ENCODE measurements at regions not wholly inside any gene's neighbourhood (a gene's known extent, or its start where the extent isn't known, plus 50 kb on each side); places are given as distances from the start of the nearest gene placed in this dataset.

GRCh38 chr2:52956118-52956517 is 811.5 kb upstream of the CHAC2 start:
- no peaks in the 10 kb centered on the region for H3K4me1 ChIP-seq
- H3K27me3 ChIP-seq, result no peaks in the 10 kb centered on the region
- no peak overlapping the region for H3K27ac ChIP-seq
- H3K9me3 ChIP-seq, result no peaks in the 10 kb centered on the region
- intact Hi-C loops (cut with DNase I), result no loop called here
- WGBS, 2 donors, result 84 to 89% methylated on average over 4 of the region's 4 CpGs
- H3K4me3 ChIP-seq, result no peak overlapping the region
- H3K36me3 ChIP-seq, result no peaks in the 10 kb centered on the region
- TF ChIP-seq EP300 (IDR thresholded peaks at IDR 0.05) (no peak), POLR2A (IDR thresholded peaks at IDR 0.05) (no peak), POLR2AphosphoS5 (IDR thresholded peaks at IDR 0.05) (no peak)
- TF ChIP-seq, protein P1, sequence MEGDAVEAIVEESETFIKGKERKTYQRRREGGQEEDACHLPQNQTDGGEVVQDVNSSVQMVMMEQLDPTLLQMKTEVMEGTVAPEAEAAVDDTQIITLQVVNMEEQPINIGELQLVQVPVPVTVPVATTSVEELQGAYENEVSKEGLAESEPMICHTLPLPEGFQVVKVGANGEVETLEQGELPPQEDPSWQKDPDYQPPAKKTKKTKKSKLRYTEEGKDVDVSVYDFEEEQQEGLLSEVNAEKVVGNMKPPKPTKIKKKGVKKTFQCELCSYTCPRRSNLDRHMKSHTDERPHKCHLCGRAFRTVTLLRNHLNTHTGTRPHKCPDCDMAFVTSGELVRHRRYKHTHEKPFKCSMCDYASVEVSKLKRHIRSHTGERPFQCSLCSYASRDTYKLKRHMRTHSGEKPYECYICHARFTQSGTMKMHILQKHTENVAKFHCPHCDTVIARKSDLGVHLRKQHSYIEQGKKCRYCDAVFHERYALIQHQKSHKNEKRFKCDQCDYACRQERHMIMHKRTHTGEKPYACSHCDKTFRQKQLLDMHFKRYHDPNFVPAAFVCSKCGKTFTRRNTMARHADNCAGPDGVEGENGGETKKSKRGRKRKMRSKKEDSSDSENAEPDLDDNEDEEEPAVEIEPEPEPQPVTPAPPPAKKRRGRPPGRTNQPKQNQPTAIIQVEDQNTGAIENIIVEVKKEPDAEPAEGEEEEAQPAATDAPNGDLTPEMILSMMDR (IDR thresholded peaks at IDR 0.05), result no peak
- DNase-seq, result no peak

- 68 to 78% methylated on average over 5 of the region's 5 CpGs for WGBS, 2 donors
- no peak overlapping the region for H3K4me3 ChIP-seq
- no peak overlapping the region for H3K27ac ChIP-seq
- no peak for DNase-seq
- intact Hi-C loops (cut with DNase I), result no loop called here
- no peaks in the 10 kb centered on the region for H3K9me3 ChIP-seq
- H3K36me3 ChIP-seq, result no peaks in the 10 kb centered on the region
- TF ChIP-seq EP300 (IDR thresholded peaks at IDR 0.05), result no peak
- no peak for TF ChIP-seq POLR2A (IDR thresholded peaks at IDR 0.05)
- no peak for TF ChIP-seq POLR2AphosphoS5 (IDR thresholded peaks at IDR 0.05)
- TF ChIP-seq, protein P1 (IDR thresholded peaks at IDR 0.05), result no peak
- no peaks in the 10 kb centered on the region for H3K4me1 ChIP-seq
- no peaks in the 10 kb centered on the region for H3K27me3 ChIP-seq
These were observed 812.5 kb upstream of the CHAC2 start for GRCh38 chr2:52955079-52955478.

- Histone ChIP-seq H3K36me3 (no peaks in the 10 kb centered on the region), H3K27me3 (no peaks in the 10 kb centered on the region), H3K9me3 (no peaks in the 10 kb centered on the region), H3K4me1 (no peaks in the 10 kb centered on the region), H3K4me3 (no peak overlapping the region), H3K27ac (no peak overlapping the region)
- TF ChIP-seq EP300 (IDR thresholded peaks at IDR 0.05), result no peak
- no peak for TF ChIP-seq POLR2AphosphoS5 (IDR thresholded peaks at IDR 0.05)
- TF ChIP-seq, protein P1 (IDR thresholded peaks at IDR 0.05), result no peak
- no peak for TF ChIP-seq POLR2A (IDR thresholded peaks at IDR 0.05)
- DNase-seq, result no peak
- intact Hi-C loops (cut with DNase I), result no loop called here
- WGBS, 2 donors, result 93 to 97% methylated on average over 2 of the region's 2 CpGs
These were observed 827.5 kb upstream of the CHAC2 start for GRCh38 chr2:52940101-52940500.

- intact Hi-C loops (cut with DNase I), result no loop called here
- H3K36me3 ChIP-seq, result no peaks in the 10 kb centered on the region
- no peak overlapping the region for H3K4me3 ChIP-seq
- no peak for DNase-seq
- no peaks in the 10 kb centered on the region for H3K4me1 ChIP-seq
- TF ChIP-seq, protein P1 (IDR thresholded peaks at IDR 0.05), result no peak
- TF ChIP-seq POLR2A (IDR thresholded peaks at IDR 0.05), result no peak
- TF ChIP-seq EP300 (IDR thresholded peaks at IDR 0.05), result no peak
- no peak for TF ChIP-seq POLR2AphosphoS5 (IDR thresholded peaks at IDR 0.05)
- no peaks in the 10 kb centered on the region for H3K27me3 ChIP-seq
- no peak overlapping the region for H3K27ac ChIP-seq
- WGBS, 2 donors, result 77 to 86% methylated on average over 2 of the region's 2 CpGs
- no peaks in the 10 kb centered on the region for H3K9me3 ChIP-seq
These were observed 828.4 kb upstream of the CHAC2 start for GRCh38 chr2:52939250-52939649.

DNA sequence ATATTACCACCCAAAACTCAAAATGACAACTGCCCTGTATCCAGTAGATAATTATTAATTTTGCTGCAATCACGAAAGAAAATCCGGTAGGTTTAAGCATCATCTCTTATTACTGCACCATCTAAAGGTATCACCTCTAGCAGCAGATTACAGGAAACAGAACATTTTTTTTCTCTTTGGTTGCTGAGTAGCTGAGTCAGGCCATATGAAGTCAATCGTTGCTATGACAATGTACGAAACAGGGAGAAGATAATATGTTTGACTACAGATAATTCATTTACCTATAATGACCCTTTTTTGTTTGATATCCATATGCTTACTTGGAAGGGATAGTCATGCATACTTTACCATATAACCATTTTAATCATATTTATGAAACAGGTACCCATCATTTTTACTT is 831.6 kb upstream of the CHAC2 start:
- TF ChIP-seq, protein P1 (IDR thresholded peaks at IDR 0.05), result no peak
- TF ChIP-seq POLR2A (IDR thresholded peaks at IDR 0.05) (no peak), EP300 (IDR thresholded peaks at IDR 0.05) (no peak), POLR2AphosphoS5 (IDR thresholded peaks at IDR 0.05) (no peak)
- Histone ChIP-seq H3K27ac (no peak overlapping the region), H3K27me3 (no peaks in the 10 kb centered on the region), H3K36me3 (no peaks in the 10 kb centered on the region), H3K4me3 (no peak overlapping the region), H3K4me1 (no peaks in the 10 kb centered on the region), H3K9me3 (no peaks in the 10 kb centered on the region)
- WGBS, 2 donors, result 74 to 86% methylated on average over 4 of the region's 4 CpGs
- DNase-seq, result no peak
- intact Hi-C loops (cut with DNase I), result no loop called here

Measured in sigmoid colon (tissue), 6 donors.